Naive B cell (primary cell): ENCODE measurements at regions not wholly inside any gene's neighbourhood (a gene's known extent, or its start where the extent isn't known, plus 50 kb on each side); places are given as distances from the start of the nearest gene placed in this dataset.

ENCODE experiments used
- ATAC-seq, 2 donors: fragments of 150-1000 bp; cut with Tn5 transposase; 2 replicates each; pipeline ENCODE4 v1.10.0; 2021; ENCODE audit warnings: low read depth in 2 of 2, mild to moderate bottlenecking in 2 of 2, moderate library complexity in 2 of 2
- DNase-seq: peaks from one replicate; pipeline ENCODE4 v3.0.0; 2022
- H3K27ac Mint-ChIP-seq, 6 donors: one replicate each; pipeline ENCODE4 v1.8.0; 2020 to 2022; ENCODE audit warnings: mild to moderate bottlenecking in 6 of 6, mixed read lengths in 6 of 6, moderate library complexity in 5 of 6, inconsistent platforms in 2 of 6
- H3K27me3 Mint-ChIP-seq, 3 donors: one replicate each; pipeline ENCODE4 v1.8.0; 2021 to 2022; ENCODE audit warnings: mixed read lengths in 3 of 3, mild to moderate bottlenecking in 1 of 3
- H3K36me3 Mint-ChIP-seq, 2 donors: one replicate each; pipeline ENCODE4 v1.8.0; 2020 to 2022; ENCODE audit warnings: mixed read lengths in 2 of 2, inconsistent platforms in 1 of 2, mild to moderate bottlenecking in 1 of 2
- H3K4me1 Mint-ChIP-seq, 3 donors: one replicate each; pipeline ENCODE4 v1.8.0; 2020 to 2022; ENCODE audit warnings: mixed read lengths in 3 of 3, inconsistent platforms in 1 of 3, mild to moderate bottlenecking in 1 of 3, moderate library complexity in 1 of 3
- H3K4me3 Mint-ChIP-seq, 8 donors: one replicate each; pipeline ENCODE4 v1.8.0; 2020 to 2022; ENCODE audit warnings: mild to moderate bottlenecking in 8 of 8, mixed read lengths in 8 of 8, moderate library complexity in 8 of 8, inconsistent platforms in 2 of 8
- H3K9me3 Mint-ChIP-seq, 7 donors: one replicate each; pipeline ENCODE4 v1.8.0; 2020 to 2022; ENCODE audit warnings: mixed read lengths in 7 of 7, mild to moderate bottlenecking in 5 of 7, inconsistent platforms in 2 of 7, moderate library complexity in 1 of 7

- Mint-ChIP-seq H3K36me3 (peaks cover 0 to 4% of the 10 kb centered on the region in 2 donors), H3K9me3 (no peaks in the 10 kb centered on the region), H3K4me3 (peak overlapping the region in 3 of 8 donors; percentile 10 to 52 (median 16)), H3K27ac (peak overlapping the region in 4 of 6 donors; percentile 4 to 68 (median 14)), H3K27me3 (peaks cover 0 to 6% (median 0%) of the 10 kb centered on the region in 3 donors), H3K4me1 (peaks cover 4 to 11% (median 7%) of the 10 kb centered on the region in 3 donors)
- peak; percentile 3 for DNase-seq
- peak; percentile 55 to 75 for ATAC-seq
Observed at GRCh38 chr2:46841621-46842020, 74.0 kb downstream of the MCFD2 start.

GRCh38 chr2:46839045-46839444 lies 76.6 kb downstream of the MCFD2 start:
- no peak overlapping the region for H3K27ac Mint-ChIP-seq
- H3K4me3 Mint-ChIP-seq = no peak overlapping the region
- ATAC-seq = no peak
- H3K4me1 Mint-ChIP-seq = peaks cover 4 to 11% (median 7%) of the 10 kb centered on the region in 3 donors
- DNase-seq = no peak
- H3K9me3 Mint-ChIP-seq = peaks cover 0 to 4% (median 0%) of the 10 kb centered on the region in 7 donors
- no peaks in the 10 kb centered on the region for H3K27me3 Mint-ChIP-seq
- peaks cover 0 to 4% of the 10 kb centered on the region in 2 donors for H3K36me3 Mint-ChIP-seq

- Mint-ChIP-seq H3K27ac (no peak overlapping the region), H3K4me3 (no peak overlapping the region), H3K9me3 (peaks cover 0 to 17% (median 2%) of the 10 kb centered on the region in 7 donors), H3K36me3 (peaks cover 0 to 4% of the 10 kb centered on the region in 2 donors), H3K27me3 (no peaks in the 10 kb centered on the region), H3K4me1 (peaks cover 4 to 11% (median 7%) of the 10 kb centered on the region in 3 donors)
- ATAC-seq = no peak
- DNase-seq = no peak
Observed at GRCh38 chr2:46837704-46838103, 77.9 kb downstream of the MCFD2 start.

DNA sequence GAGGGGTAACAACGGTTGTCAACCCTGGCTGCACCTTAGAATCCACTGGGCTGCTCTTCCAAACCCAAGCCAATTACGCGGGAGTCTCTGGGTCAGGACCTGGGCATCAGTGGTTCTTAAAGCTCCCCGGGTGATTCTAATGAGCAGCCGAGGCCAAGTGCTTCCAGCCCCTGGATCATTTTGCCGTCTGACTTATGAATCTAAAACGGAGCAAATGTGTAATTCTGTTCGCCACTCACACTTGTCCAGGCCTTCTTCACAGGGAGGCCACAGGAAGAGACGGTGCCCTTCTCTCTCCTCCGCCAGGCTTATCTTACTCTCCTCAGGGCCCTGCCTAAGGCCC lies 78.5 kb downstream of the MCFD2 start:
- DNase-seq (no peak), ATAC-seq (no peak)
- H3K4me3 Mint-ChIP-seq = no peak overlapping the region
- H3K4me1 Mint-ChIP-seq = peaks cover 4 to 7% (median 7%) of the 10 kb centered on the region in 3 donors
- H3K9me3 Mint-ChIP-seq = peaks cover 0 to 17% (median 2%) of the 10 kb centered on the region in 7 donors
- H3K27me3 Mint-ChIP-seq = no peaks in the 10 kb centered on the region
- peaks cover 0 to 4% of the 10 kb centered on the region in 2 donors for H3K36me3 Mint-ChIP-seq
- H3K27ac Mint-ChIP-seq = no peak overlapping the region

DNA sequence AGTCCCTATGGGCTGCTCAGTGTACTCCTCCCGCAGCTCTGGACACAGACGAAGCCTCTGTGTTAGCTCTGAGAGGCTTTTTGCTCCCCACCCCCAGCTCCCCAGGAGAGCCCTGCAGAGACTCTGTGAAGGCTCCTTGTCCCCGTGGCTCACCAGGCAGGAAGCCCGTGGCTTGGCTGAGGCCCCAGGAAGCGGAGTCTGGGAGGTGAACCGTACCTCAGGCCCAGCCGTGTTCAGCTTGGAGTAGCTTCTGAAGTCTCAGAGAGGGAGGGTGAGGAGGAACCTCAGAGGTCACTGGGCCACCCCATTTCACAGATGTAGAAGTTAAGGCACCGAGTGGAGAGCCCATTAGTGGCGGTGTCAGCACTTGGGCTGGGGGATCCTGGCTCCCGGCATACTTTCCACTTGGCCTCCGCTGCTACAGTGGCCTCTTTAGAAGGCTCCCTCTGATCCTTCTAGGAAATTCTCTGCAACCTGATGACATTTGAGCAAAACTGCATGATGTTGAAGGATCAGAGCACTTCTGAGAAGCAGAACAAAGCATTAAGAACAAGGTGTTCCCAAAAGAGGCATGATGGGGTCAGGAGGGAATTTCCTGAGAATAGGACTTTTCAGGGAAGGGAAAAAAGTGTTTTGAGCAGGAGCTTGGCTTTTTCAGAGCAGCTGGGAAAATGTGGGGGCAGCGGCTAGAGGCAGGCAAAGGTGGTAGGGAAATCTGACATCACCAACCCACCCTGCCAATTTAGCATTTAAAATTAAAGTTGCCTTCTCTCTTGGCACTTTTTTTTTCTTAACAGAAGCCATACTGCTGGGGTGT lies 79.1 kb downstream of the MCFD2 start:
- Mint-ChIP-seq H3K27ac (peak overlapping the region in 1 of 6 donors; percentile 36), H3K4me3 (no peak overlapping the region), H3K36me3 (peaks cover 0 to 4% of the 10 kb centered on the region in 2 donors), H3K9me3 (peaks cover 0 to 17% (median 2%) of the 10 kb centered on the region in 7 donors), H3K4me1 (peaks cover 1 to 2% (median 1%) of the 10 kb centered on the region in 3 donors), H3K27me3 (no peaks in the 10 kb centered on the region)
- ATAC-seq (no peak), DNase-seq (no peak)

GRCh38 chr2:46835520-46835919 lies 80.1 kb downstream of the MCFD2 start:
- Mint-ChIP-seq H3K27me3 (peaks cover 0 to 2% (median under 1%) of the 10 kb centered on the region in 3 donors), H3K36me3 (peaks cover 0 to 4% of the 10 kb centered on the region in 2 donors), H3K4me1 (no peaks in the 10 kb centered on the region), H3K9me3 (peaks cover 0 to 20% (median 4%) of the 10 kb centered on the region in 7 donors), H3K4me3 (no peak overlapping the region), H3K27ac (no peak overlapping the region)
- ATAC-seq = no peak
- no peak for DNase-seq

DNA sequence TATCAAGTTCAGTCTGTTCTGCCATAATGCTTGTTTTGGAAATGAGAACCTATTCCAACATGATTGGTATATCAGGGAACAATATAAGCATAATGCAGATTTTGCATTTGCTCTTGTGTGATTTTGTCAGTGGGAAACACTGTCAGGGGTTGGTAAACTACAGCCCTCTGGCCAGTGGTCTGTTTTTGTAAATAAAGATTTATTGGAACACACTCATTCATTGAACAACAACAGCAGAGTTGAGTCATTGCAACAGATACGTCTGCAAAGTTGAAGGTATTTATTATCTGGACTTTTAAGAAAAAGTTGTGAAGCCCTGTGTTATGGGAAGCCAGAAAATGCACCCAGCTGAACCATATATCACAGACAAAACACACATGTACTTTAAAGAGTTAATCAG lies 83.1 kb downstream of the MCFD2 start:
- H3K4me3 Mint-ChIP-seq = no peak overlapping the region
- H3K9me3 Mint-ChIP-seq = peaks cover 4 to 30% (median 9%) of the 10 kb centered on the region in 7 donors
- H3K4me1 Mint-ChIP-seq = peaks cover 0 to 4% (median 0%) of the 10 kb centered on the region in 3 donors
- DNase-seq (no peak), ATAC-seq (no peak)
- H3K27me3 Mint-ChIP-seq = peaks cover 9 to 21% (median 21%) of the 10 kb centered on the region in 3 donors
- peaks cover 7 to 13% of the 10 kb centered on the region in 2 donors for H3K36me3 Mint-ChIP-seq
- no peak overlapping the region for H3K27ac Mint-ChIP-seq

- Mint-ChIP-seq H3K4me3 (no peak overlapping the region), H3K4me1 (peaks cover 0 to 4% (median 0%) of the 10 kb centered on the region in 3 donors), H3K36me3 (peaks cover 7 to 13% of the 10 kb centered on the region in 2 donors), H3K27me3 (peaks cover 9 to 21% (median 21%) of the 10 kb centered on the region in 3 donors), H3K27ac (peak overlapping the region in 1 of 6 donors; percentile 30), H3K9me3 (peaks cover 4 to 30% (median 9%) of the 10 kb centered on the region in 7 donors)
- DNase-seq (no peak), ATAC-seq (no peak)
Observed at GRCh38 chr2:46831869-46832265, 83.7 kb downstream of the MCFD2 start.

- H3K9me3 Mint-ChIP-seq = peaks cover 5 to 30% (median 9%) of the 10 kb centered on the region in 7 donors
- peaks cover 9 to 21% (median 21%) of the 10 kb centered on the region in 3 donors for H3K27me3 Mint-ChIP-seq
- H3K27ac Mint-ChIP-seq = no peak overlapping the region
- no peak for DNase-seq
- peaks cover 7 to 13% of the 10 kb centered on the region in 2 donors for H3K36me3 Mint-ChIP-seq
- no peak overlapping the region for H3K4me3 Mint-ChIP-seq
- peaks cover 0 to 4% (median 0%) of the 10 kb centered on the region in 3 donors for H3K4me1 Mint-ChIP-seq
- ATAC-seq = no peak
Observed at GRCh38 chr2:46831051-46831868, 84.3 kb downstream of the MCFD2 start.

DNA sequence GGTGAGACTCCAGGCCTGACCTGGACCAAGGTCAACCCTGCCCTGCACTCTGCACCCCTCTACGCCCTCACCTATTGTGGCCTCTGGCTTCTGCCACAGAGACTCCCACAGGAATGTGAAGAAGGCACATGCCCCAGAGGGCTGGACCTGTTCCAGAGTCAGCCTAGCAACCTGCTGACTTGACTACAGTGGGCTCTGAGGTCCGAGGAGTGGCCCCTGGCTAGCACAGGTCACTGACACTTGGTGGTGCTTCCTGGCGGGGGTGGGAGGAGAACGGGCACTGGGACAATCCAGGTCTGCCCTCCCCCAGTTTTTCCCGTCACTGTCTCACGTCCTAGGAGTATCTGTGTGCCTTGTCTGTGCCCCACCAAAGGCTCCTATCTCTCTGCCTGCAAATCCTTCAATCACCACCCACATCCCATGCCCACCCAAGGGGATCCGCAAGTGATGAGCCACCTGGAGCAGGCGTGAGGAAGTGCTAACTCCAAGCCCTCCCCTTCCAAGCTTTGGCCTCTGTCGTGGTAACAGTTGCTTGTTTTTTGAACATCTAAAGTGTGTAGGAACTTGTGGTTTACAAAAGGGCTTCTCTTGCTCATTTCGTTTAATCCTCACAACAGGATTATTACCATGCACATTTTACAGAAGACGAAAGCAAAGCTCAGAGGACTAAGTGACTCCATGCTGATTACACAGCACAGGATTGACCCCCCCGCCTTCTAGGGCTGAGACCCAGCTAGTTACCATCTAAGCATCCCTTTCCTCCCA lies 86.2 kb downstream of the MCFD2 start:
- Mint-ChIP-seq H3K36me3 (peaks cover 7 to 13% of the 10 kb centered on the region in 2 donors), H3K4me1 (peaks cover 0 to 4% (median 0%) of the 10 kb centered on the region in 3 donors), H3K27me3 (peaks cover 9 to 21% (median 21%) of the 10 kb centered on the region in 3 donors), H3K4me3 (no peak overlapping the region), H3K27ac (peak overlapping the region in 1 of 6 donors; percentile 16), H3K9me3 (peaks cover 5 to 26% (median 9%) of the 10 kb centered on the region in 7 donors)
- no peak for DNase-seq
- no peak for ATAC-seq

DNA sequence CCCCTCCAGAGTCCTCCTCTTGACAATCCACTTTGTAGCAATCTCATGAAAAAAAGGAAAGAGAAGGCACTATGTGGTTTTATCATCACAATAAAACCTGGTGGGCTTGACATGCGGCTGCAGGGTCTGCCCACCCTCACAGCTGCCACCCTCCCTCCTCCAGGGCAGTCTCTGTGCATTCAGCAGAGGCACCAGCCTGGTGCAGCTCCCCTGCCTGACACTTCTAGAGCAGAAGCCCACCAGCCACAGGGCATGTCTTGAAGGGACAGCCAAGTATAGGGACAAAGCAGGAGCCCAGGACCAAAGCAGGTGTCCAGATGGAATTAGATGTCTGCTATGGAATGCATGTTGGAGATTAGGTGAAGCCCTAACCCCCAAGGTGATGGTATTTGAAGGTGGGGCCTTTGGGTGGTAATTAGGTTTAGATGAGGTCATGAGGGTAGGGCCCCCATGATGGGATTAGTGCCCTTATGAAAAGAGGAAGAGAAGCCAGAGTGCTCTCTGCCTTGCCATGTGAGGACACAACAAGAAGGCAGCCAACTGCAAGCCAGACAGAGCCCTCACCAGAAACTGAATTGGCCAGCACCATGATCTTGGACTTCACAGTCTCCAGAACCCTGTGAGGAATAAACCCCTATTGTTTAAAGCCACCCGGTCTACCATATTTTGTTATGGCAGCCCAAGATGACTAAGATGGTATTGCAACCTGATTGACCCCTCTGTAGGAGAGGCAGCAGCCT lies 86.9 kb downstream of the MCFD2 start:
- no peak overlapping the region for H3K4me3 Mint-ChIP-seq
- H3K27ac Mint-ChIP-seq = no peak overlapping the region
- peaks cover 0 to 4% (median 0%) of the 10 kb centered on the region in 3 donors for H3K4me1 Mint-ChIP-seq
- peaks cover 9 to 21% (median 21%) of the 10 kb centered on the region in 3 donors for H3K27me3 Mint-ChIP-seq
- DNase-seq (no peak), ATAC-seq (no peak)
- H3K9me3 Mint-ChIP-seq = peaks cover 5 to 22% (median 9%) of the 10 kb centered on the region in 7 donors
- peaks cover 7 to 13% of the 10 kb centered on the region in 2 donors for H3K36me3 Mint-ChIP-seq

DNA sequence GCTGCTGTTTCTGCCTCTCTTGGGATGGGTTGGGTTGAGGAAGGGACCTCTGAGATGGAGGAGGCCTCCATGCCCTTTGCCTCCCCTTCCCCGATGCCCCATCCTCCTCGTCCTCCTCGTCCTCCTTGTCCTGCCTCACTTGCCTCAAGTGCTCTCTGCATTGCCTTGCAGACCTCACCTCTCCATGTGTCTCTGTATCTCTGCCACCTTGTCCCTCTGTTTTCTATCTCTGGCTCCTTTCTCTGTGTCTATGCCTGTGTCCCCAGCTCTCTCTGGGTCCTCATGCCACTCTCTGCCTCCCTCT lies 87.5 kb downstream of the MCFD2 start:
- Mint-ChIP-seq H3K27ac (no peak overlapping the region), H3K4me3 (no peak overlapping the region), H3K9me3 (peaks cover 5 to 18% (median 9%) of the 10 kb centered on the region in 7 donors), H3K4me1 (peaks cover 0 to 4% (median 0%) of the 10 kb centered on the region in 3 donors), H3K36me3 (peaks cover 7 to 13% of the 10 kb centered on the region in 2 donors), H3K27me3 (peaks cover 9 to 21% (median 21%) of the 10 kb centered on the region in 3 donors)
- ATAC-seq (no peak), DNase-seq (no peak)
